Caco-2 (cell line): ENCODE measurements at regions not wholly inside any gene's neighbourhood (a gene's known extent, or its start where the extent isn't known, plus 50 kb on each side); places are given as distances from the start of the nearest gene placed in this dataset.

Experiments
- BruUV-seq: library from RNA; stranded (reverse); fragments of 400-500 nt; replicated peaks from 2 replicates; lab custom pipeline; 2021; lab: Mats Ljungman, UMichigan
- CTCF ChIA-PET: fragments of 300-600 bp; sonication (Branson Sonifier 250); formaldehyde crosslinking; loops from one replicate; lab custom pipeline; 2022; ENCODE audit warnings: antibody characterized with exemption; lab: Charles Lee
- POLR2A ChIA-PET: fragments of 300-600 bp; sonication (Branson Sonifier 250); formaldehyde crosslinking; loops from one replicate; lab custom pipeline; 2022; ENCODE audit warnings: antibody characterized with exemption; lab: Charles Lee
- DNase-seq, 2 experiments: peaks; one replicate each; pipeline versions ENCODE4 v3.0.0 to v3.0.0-alpha.2; 2020 to 2022
- H3K27me3 ChIP-seq: replicated peaks from 2 replicates; pipeline ENCODE4 v1.6.0; 2011; ENCODE audit warnings: low read length; ENCODE audit not compliant: control insufficient read depth, insufficient read depth
- H3K36me3 ChIP-seq: 2 replicates; pipeline ENCODE4 v1.5.1; 2011; ENCODE audit warnings: low read length; ENCODE audit not compliant: control insufficient read depth, insufficient read depth
- H3K4me1 ChIP-seq: fragments of 250-450 bp; sonication (Bioruptor Pico); 2 replicates; pipeline ENCODE4 v1.5.1; 2020; ENCODE audit warnings: mild to moderate bottlenecking
- H3K4me3 ChIP-seq: 2 replicates; pipeline ENCODE4 v1.5.1; 2011; ENCODE audit warnings: low read depth, mild to moderate bottlenecking, control low read depth, low read length
- H3K9me3 ChIP-seq: fragments of 250-450 bp; sonication (Bioruptor Pico); 2 replicates; pipeline ENCODE4 v1.5.1; 2020; ENCODE audit warnings: mild to moderate bottlenecking, moderate library complexity
- H3K27ac Mint-ChIP-seq: one replicate; pipeline ENCODE4 v1.8.0; 2022; ENCODE audit warnings: mixed read lengths; ENCODE audit not compliant: unreplicated experiment
- H3K27me3 Mint-ChIP-seq: one replicate; pipeline ENCODE4 v1.8.0; 2022; ENCODE audit warnings: mixed read lengths; ENCODE audit not compliant: insufficient read depth, unreplicated experiment
- H3K36me3 Mint-ChIP-seq: one replicate; pipeline ENCODE4 v1.8.0; 2022; ENCODE audit warnings: mild to moderate bottlenecking, mixed read lengths; ENCODE audit not compliant: insufficient read depth, unreplicated experiment
- H3K4me1 Mint-ChIP-seq: one replicate; pipeline ENCODE4 v1.8.0; 2022; ENCODE audit warnings: low read depth, mixed read lengths; ENCODE audit not compliant: unreplicated experiment
- H3K4me3 Mint-ChIP-seq: one replicate; pipeline ENCODE4 v1.8.0; 2022; ENCODE audit warnings: mild to moderate bottlenecking, moderate library complexity, mixed read lengths; ENCODE audit not compliant: unreplicated experiment
- H3K9me3 Mint-ChIP-seq: one replicate; pipeline ENCODE4 v1.8.0; 2022; ENCODE audit warnings: mixed read lengths; ENCODE audit not compliant: unreplicated experiment
- intact Hi-C: fragments of 100-400 bp; cut with micrococcal nuclease; formaldehyde crosslinking; loops from one replicate; pipeline ENCODE4 v1.10.0; 2022; ENCODE audit not compliant: unreplicated experiment
- TF ChIP-seq, protein P1 (sequence below), 2 experiments: fragments of 200-600 bp in 1 of 2; IDR thresholded peaks; 1 replicate in 1 of 2; 2 replicates in 1 of 2; pipeline versions ENCODE4 v1.5.1 to v1.8.0; 2011 to 2022; ENCODE audit warnings: antibody characterized with exemption in 1 of 2, control low read depth in 1 of 2, inconsistent platforms in 1 of 2, low read depth in 1 of 2, low read length in 1 of 2, mild to moderate bottlenecking in 1 of 2, moderate library complexity in 1 of 2; ENCODE audit not compliant: insufficient read depth in 1 of 2, severe bottlenecking in 1 of 2, unreplicated experiment in 1 of 2

DNA sequence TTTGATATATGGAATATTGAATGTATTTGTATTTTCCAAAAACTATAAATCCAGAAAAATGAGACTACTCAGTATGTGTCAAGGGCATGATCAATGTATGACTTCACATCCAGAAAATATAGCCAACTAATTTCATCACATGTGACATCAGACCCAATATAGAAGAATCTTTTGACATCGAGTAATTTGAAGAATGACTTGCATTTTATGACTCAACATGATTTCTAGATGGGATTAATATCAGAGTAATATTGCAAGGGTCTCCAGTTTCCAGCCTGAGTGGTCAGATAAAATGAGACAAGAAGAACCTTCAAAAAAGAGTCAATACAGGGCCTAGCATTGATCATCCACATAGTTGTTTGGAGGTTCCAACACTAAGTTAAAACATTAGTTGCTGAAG lies 467.5 kb upstream of the PAPPA start:
- ChIA-PET POLR2A (no interaction called here), CTCF (interaction anchor here (0.7 kb wide), 1 partner anchor 98 kb away, joined by 3 read pairs; no protein-coding TSS in a partner anchor)
- Mint-ChIP-seq H3K27ac (no peak overlapping the region), H3K4me1 (no peaks in the 10 kb centered on the region), H3K36me3 (no peaks in the 10 kb centered on the region), H3K9me3 (no peaks in the 10 kb centered on the region), H3K27me3 (peaks cover 20% of the 10 kb centered on the region), H3K4me3 (no peak overlapping the region)
- no peak for DNase-seq
- Histone ChIP-seq H3K9me3 (no peaks in the 10 kb centered on the region), H3K4me3 (no peak overlapping the region), H3K27me3 (no peaks in the 10 kb centered on the region), H3K36me3 (no peaks in the 10 kb centered on the region), H3K4me1 (no peaks in the 10 kb centered on the region)
- TF ChIP-seq, protein P1, sequence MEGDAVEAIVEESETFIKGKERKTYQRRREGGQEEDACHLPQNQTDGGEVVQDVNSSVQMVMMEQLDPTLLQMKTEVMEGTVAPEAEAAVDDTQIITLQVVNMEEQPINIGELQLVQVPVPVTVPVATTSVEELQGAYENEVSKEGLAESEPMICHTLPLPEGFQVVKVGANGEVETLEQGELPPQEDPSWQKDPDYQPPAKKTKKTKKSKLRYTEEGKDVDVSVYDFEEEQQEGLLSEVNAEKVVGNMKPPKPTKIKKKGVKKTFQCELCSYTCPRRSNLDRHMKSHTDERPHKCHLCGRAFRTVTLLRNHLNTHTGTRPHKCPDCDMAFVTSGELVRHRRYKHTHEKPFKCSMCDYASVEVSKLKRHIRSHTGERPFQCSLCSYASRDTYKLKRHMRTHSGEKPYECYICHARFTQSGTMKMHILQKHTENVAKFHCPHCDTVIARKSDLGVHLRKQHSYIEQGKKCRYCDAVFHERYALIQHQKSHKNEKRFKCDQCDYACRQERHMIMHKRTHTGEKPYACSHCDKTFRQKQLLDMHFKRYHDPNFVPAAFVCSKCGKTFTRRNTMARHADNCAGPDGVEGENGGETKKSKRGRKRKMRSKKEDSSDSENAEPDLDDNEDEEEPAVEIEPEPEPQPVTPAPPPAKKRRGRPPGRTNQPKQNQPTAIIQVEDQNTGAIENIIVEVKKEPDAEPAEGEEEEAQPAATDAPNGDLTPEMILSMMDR (IDR thresholded peaks at IDR 0.05; ENCODE audit: insufficient read depth in 1 of 2, low read depth in 1 of 2, low read length in 1 of 2, severe bottlenecking in 1 of 2, unreplicated experiment in 1 of 2): no peak
- intact Hi-C loops: no loop called here
- no TSS peak for BruUV-seq

GRCh38 chr9:115687356-115687755 lies 466.2 kb upstream of the PAPPA start:
- no peak overlapping the region for H3K27ac Mint-ChIP-seq
- H3K4me3 Mint-ChIP-seq: no peak overlapping the region
- H3K27me3 Mint-ChIP-seq: peaks cover 24% of the 10 kb centered on the region
- POLR2A ChIA-PET: no interaction called here
- TF ChIP-seq, protein P1 (IDR thresholded peaks at IDR 0.05; ENCODE audit: insufficient read depth in 1 of 2, low read depth in 1 of 2, low read length in 1 of 2, severe bottlenecking in 1 of 2, unreplicated experiment in 1 of 2): no peak
- Histone ChIP-seq H3K36me3 (no peaks in the 10 kb centered on the region), H3K4me3 (no peak overlapping the region), H3K4me1 (no peaks in the 10 kb centered on the region), H3K9me3 (no peaks in the 10 kb centered on the region), H3K27me3 (no peaks in the 10 kb centered on the region)
- BruUV-seq: no TSS peak
- CTCF ChIA-PET: no interaction called here
- no peaks in the 10 kb centered on the region for H3K36me3 Mint-ChIP-seq
- no peak for DNase-seq
- no peaks in the 10 kb centered on the region for H3K9me3 Mint-ChIP-seq
- H3K4me1 Mint-ChIP-seq: no peaks in the 10 kb centered on the region
- intact Hi-C loops: no loop called here

GRCh38 chr9:115689331-115689730 lies 464.3 kb upstream of the PAPPA start:
- ChIA-PET CTCF (no interaction called here), POLR2A (no interaction called here)
- Histone ChIP-seq H3K27me3 (no peaks in the 10 kb centered on the region), H3K4me1 (no peaks in the 10 kb centered on the region), H3K4me3 (no peak overlapping the region), H3K36me3 (no peaks in the 10 kb centered on the region), H3K9me3 (no peaks in the 10 kb centered on the region)
- H3K9me3 Mint-ChIP-seq: no peaks in the 10 kb centered on the region
- no peak overlapping the region for H3K27ac Mint-ChIP-seq
- no peaks in the 10 kb centered on the region for H3K4me1 Mint-ChIP-seq
- H3K4me3 Mint-ChIP-seq: no peak overlapping the region
- no TSS peak for BruUV-seq
- peaks cover 26% of the 10 kb centered on the region for H3K27me3 Mint-ChIP-seq
- TF ChIP-seq, protein P1 (IDR thresholded peaks at IDR 0.05; ENCODE audit: insufficient read depth in 1 of 2, low read depth in 1 of 2, low read length in 1 of 2, severe bottlenecking in 1 of 2, unreplicated experiment in 1 of 2): no peak
- intact Hi-C loops: no loop called here
- no peak for DNase-seq
- H3K36me3 Mint-ChIP-seq: no peaks in the 10 kb centered on the region
